ENCODE measurements at regions not wholly inside any gene's neighbourhood (a gene's known extent, or its start where the extent isn't known, plus 50 kb on each side); places are given as distances from the start of the nearest gene placed in this dataset.
A peak's percentile ranks its signal among the peaks of the same experiment; 100 is the strongest.

DNA sequence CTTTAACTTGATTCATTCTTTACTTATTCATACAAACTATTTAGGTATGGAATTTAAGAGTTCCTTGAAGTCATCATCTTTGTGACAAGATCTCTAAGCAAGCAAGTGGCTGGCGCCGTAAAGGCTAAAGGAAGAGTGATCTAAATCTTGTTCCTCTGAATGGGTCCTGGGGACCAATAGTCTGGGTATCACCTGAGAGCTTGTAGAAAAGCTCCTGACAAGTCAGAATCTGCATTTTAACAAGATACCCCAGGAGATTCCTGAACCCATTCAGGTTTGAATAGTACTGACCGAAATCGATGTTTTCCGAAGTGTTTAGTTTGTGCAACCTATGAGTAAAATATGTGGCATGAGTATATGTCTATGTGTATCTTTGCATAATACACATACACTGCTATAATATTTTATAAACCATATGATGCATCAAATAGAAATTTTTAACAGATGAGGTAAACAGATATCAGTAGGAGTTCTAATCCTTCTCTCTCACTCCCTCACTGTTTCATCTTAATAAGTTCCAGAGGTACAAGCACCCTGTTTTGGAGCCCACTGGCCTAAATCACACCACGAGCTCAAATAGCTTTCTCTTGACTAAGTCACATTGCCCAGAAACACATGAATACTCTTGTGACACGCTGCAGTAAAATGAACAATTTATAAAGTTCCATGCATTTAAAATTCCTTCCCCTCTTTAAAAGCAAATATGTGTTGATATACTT lies 170.0 kb downstream of the RELL1 start:
- intact Hi-C loops (cut with DNase I), result no loop called here
- no peak for DNase-seq
- Histone ChIP-seq H3K36me3 (no peaks in the 10 kb centered on the region), H3K4me3 (no peak overlapping the region), H3K4me1 (no peaks in the 10 kb centered on the region), H3K27me3 (no peaks in the 10 kb centered on the region), H3K27ac (no peak overlapping the region), H3K9me3 (peaks cover 9% of the 10 kb centered on the region)
- TF ChIP-seq, protein P1, sequence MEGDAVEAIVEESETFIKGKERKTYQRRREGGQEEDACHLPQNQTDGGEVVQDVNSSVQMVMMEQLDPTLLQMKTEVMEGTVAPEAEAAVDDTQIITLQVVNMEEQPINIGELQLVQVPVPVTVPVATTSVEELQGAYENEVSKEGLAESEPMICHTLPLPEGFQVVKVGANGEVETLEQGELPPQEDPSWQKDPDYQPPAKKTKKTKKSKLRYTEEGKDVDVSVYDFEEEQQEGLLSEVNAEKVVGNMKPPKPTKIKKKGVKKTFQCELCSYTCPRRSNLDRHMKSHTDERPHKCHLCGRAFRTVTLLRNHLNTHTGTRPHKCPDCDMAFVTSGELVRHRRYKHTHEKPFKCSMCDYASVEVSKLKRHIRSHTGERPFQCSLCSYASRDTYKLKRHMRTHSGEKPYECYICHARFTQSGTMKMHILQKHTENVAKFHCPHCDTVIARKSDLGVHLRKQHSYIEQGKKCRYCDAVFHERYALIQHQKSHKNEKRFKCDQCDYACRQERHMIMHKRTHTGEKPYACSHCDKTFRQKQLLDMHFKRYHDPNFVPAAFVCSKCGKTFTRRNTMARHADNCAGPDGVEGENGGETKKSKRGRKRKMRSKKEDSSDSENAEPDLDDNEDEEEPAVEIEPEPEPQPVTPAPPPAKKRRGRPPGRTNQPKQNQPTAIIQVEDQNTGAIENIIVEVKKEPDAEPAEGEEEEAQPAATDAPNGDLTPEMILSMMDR (IDR thresholded peaks at IDR 0.05), result no peak
- ATAC-seq, result no peak

DNA sequence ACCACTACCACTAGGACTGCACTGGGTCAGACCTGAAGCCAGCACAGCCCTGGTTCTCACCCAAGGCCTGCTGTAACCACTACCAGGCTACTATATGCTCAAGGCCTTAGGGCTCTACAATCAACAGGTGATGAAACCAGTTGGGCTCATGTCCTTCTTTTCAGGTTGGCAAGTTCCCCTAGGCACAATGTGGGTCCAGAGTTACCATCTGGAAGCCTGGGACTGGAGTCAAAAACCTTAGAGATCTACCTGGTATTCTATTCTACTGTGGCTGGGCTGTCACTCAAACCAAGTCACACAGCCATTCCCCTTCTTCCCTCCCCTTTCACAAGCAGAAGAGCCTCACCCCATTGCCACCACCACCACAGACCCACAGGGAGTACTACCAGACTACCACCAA lies 175.6 kb downstream of the RELL1 start:
- ATAC-seq (no peak), DNase-seq (no peak)
- Histone ChIP-seq H3K4me1 (no peaks in the 10 kb centered on the region), H3K27me3 (no peaks in the 10 kb centered on the region), H3K36me3 (no peaks in the 10 kb centered on the region), H3K4me3 (no peak overlapping the region), H3K9me3 (peaks cover 9% of the 10 kb centered on the region), H3K27ac (no peak overlapping the region)
- intact Hi-C loops (cut with DNase I), result no loop called here
- TF ChIP-seq, protein P1 (IDR thresholded peaks at IDR 0.05), result no peak

DNA sequence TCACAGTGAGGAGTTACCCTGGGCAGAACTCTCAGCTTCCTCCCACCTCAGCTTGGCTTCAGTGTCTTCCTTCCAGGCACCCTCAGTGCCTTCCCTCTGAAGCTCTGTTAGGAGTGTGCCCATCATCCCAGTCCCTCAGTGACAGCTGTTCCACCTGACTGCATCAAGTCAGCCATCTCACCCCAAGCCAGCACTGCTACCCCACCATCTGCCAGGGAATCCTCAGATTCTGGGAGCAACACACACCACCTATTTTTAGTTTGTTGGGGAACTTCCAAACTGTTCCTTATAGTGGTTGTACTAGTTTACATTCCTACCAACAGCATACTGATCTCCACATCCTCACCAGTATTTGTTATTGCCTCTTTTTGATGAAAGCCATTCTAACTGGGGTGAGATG lies 182.9 kb downstream of the RELL1 start:
- intact Hi-C loops (cut with DNase I), result no loop called here
- no peak overlapping the region for H3K27ac ChIP-seq
- H3K9me3 ChIP-seq, result no peaks in the 10 kb centered on the region
- H3K4me3 ChIP-seq, result no peak overlapping the region
- TF ChIP-seq, protein P1 (IDR thresholded peaks at IDR 0.05), result no peak
- H3K36me3 ChIP-seq, result no peaks in the 10 kb centered on the region
- ATAC-seq (no peak), DNase-seq (no peak)
- no peaks in the 10 kb centered on the region for H3K27me3 ChIP-seq
- H3K4me1 ChIP-seq, result no peaks in the 10 kb centered on the region

DNA sequence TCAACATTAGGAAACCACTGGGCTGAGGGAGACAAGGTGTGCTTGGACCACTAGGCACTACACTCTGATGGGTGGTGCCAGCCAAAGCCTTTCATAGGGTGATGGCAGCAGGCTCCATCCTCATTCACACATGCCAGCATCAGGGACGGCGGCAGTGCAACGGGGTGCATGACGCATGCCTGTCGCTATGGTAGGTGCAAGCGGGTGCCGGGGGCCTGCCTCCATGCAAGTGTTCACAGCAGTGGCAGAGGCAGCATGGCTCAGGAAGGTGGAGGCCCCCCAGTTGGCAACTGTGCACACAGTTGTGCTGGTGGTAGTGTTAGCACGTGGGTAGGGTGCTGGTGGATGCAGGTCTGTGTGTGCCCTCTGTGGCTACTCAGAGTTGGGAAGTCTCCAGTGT lies 184.1 kb downstream of the RELL1 start:
- Histone ChIP-seq H3K27ac (no peak overlapping the region), H3K27me3 (no peaks in the 10 kb centered on the region), H3K4me1 (no peaks in the 10 kb centered on the region), H3K9me3 (no peaks in the 10 kb centered on the region), H3K4me3 (no peak overlapping the region), H3K36me3 (no peaks in the 10 kb centered on the region)
- intact Hi-C loops (cut with DNase I), result no loop called here
- peak; percentile 42 for ATAC-seq
- TF ChIP-seq, protein P1 (IDR thresholded peaks at IDR 0.05), result no peak
- no peak for DNase-seq
